PC-3 (cell line): ENCODE measurements at regions not wholly inside any gene's neighbourhood (a gene's known extent, or its start where the extent isn't known, plus 50 kb on each side); places are given as distances from the start of the nearest gene placed in this dataset.

Source experiments
- ATAC-seq: fragments of 200-7000 bp; cut with Tn5 transposase; 2 replicates; pipeline ENCODE4 v1.9.1; 2020; ENCODE audit warnings: mild to moderate bottlenecking, moderate library complexity
- BruUV-seq: library from RNA; stranded (reverse); fragments of 400-500 nt; replicated peaks from 2 replicates; lab custom pipeline; 2021; lab: Mats Ljungman, UMichigan
- CTCF ChIA-PET: fragments of 300-600 bp; sonication (Branson Sonifier 250); formaldehyde crosslinking; loops from one replicate; lab custom pipeline; 2022; ENCODE audit warnings: antibody characterized with exemption; lab: Charles Lee
- POLR2A ChIA-PET: fragments of 300-600 bp; sonication (Branson Sonifier 250); formaldehyde crosslinking; loops from one replicate; lab custom pipeline; 2022; ENCODE audit warnings: antibody characterized with exemption; ENCODE audit not compliant: unreplicated experiment; lab: Charles Lee
- DNase-seq: peaks from one replicate; pipeline ENCODE4 v3.0.0-alpha.2; 2015
- H2AFZ ChIP-seq: fragments of 300-600 bp; sonication (generic); 2 replicates; pipeline ENCODE4 v1.6.0; 2016; ENCODE audit warnings: antibody characterized with exemption, low read length
- H3F3A ChIP-seq: fragments of 300-600 bp; sonication (generic); one replicate; pipeline ENCODE4 v1.6.0; 2017; ENCODE audit warnings: antibody characterized with exemption, low read length, control low read depth, mild to moderate bottlenecking; ENCODE audit not compliant: unreplicated experiment
- H3K27ac ChIP-seq: fragments of 300-600 bp; sonication (generic); 2 replicates; pipeline ENCODE4 v1.5.1; 2016; ENCODE audit warnings: mild to moderate bottlenecking, low read length
- H3K27me3 ChIP-seq: fragments of 300-600 bp; sonication (generic); 2 replicates; pipeline ENCODE4 v1.6.1; 2016; ENCODE audit warnings: low read length, mixed read lengths
- H3K36me3 ChIP-seq: fragments of 300-600 bp; sonication (generic); 2 replicates; pipeline ENCODE4 v1.6.1; 2016; ENCODE audit warnings: low read depth, mixed run types, low read length, mixed read lengths
- H3K4me1 ChIP-seq: fragments of 300-600 bp; sonication (generic); 2 replicates; pipeline ENCODE4 v1.5.1; 2016; ENCODE audit warnings: low read length; ENCODE audit not compliant: insufficient read depth
- H3K4me2 ChIP-seq: fragments of 300-600 bp; sonication (generic); 2 replicates; pipeline ENCODE4 v1.6.0; 2016; ENCODE audit warnings: low read length
- H3K4me3 ChIP-seq: fragments of 300-600 bp; sonication (generic); 2 replicates; pipeline ENCODE4 v1.5.1; 2016; ENCODE audit warnings: mild to moderate bottlenecking, low read length, mixed read lengths
- H3K79me2 ChIP-seq: fragments of 300-600 bp; sonication (generic); 2 replicates; pipeline ENCODE4 v1.6.1; 2017; ENCODE audit warnings: low read length, mixed read lengths
- H3K9ac ChIP-seq: fragments of 300-600 bp; sonication (generic); 2 replicates; pipeline ENCODE4 v1.6.0; 2016; ENCODE audit warnings: mild to moderate bottlenecking, low read length
- H3K9me2 ChIP-seq: fragments of 300-600 bp; sonication (generic); replicated peaks from 2 replicates; pipeline ENCODE4 v1.6.1; 2016; ENCODE audit warnings: mixed run types, low read length, mixed read lengths
- H3K9me3 ChIP-seq: fragments of 300-600 bp; sonication (generic); 2 replicates; pipeline ENCODE4 v1.6.1; 2016; ENCODE audit warnings: low read length, mixed read lengths
- H4K20me1 ChIP-seq: fragments of 300-600 bp; sonication (generic); 2 replicates; pipeline ENCODE4 v1.6.1; 2016; ENCODE audit warnings: low read length, mixed read lengths
- EZH2 ChIP-seq: fragments of 300-600 bp; sonication (generic); IDR thresholded peaks from one replicate; pipeline ENCODE4 v1.6.1; 2017; ENCODE audit warnings: antibody characterized with exemption, mild to moderate bottlenecking, low read length; ENCODE audit not compliant: unreplicated experiment
- EZH2phosphoT487 ChIP-seq: fragments of 300-600 bp; sonication (generic); IDR thresholded peaks from 2 replicates; pipeline ENCODE4 v1.6.1; 2018; ENCODE audit warnings: mild to moderate bottlenecking, antibody characterized with exemption, low read length, borderline replicate concordance
- intact Hi-C: fragments of 100-400 bp; cut with micrococcal nuclease; formaldehyde crosslinking; loops from 2 replicates; pipeline ENCODE4 v1.9.0; 2023
- TF ChIP-seq, protein P1 (sequence below): fragments of 300-600 bp; sonication (generic); conservative IDR thresholded peaks from 2 replicates; pipeline ENCODE4 v1.5.1; 2017; ENCODE audit warnings: antibody characterized with exemption, low read depth, mild to moderate bottlenecking, low read length

DNA sequence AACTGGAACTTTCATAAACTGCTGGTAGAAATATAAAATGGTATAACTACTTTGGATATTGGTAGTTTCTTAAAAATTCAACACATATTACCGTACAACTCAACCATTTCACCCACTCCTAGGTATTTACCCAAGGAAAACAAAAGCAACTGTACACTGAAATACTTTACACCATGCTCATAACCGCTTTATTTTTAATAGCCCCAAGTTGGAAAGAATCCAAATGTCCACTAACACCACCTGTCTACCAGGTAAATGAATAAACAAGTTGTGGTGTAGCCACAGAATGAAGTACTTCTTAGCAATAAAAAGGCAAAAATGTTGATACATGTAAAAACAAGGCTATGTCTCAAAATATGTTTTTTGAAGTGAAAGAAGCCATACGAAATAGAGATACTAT is 215.9 kb upstream of the PEX5L start:
- Histone ChIP-seq H3K27me3 (no peaks in the 10 kb centered on the region), H4K20me1 (no peaks in the 10 kb centered on the region), H3F3A (peaks cover 4% of the 10 kb centered on the region), H3K4me1 (peaks cover 54% of the 10 kb centered on the region), H3K27ac (peak overlapping the region; percentile 62), H3K9me2 (no peaks in the 10 kb centered on the region), H3K36me3 (no peaks in the 10 kb centered on the region), H3K79me2 (no peaks in the 10 kb centered on the region), H2AFZ (no peak overlapping the region), H3K4me3 (no peak overlapping the region), H3K4me2 (peak overlapping the region; percentile 73), H3K9me3 (no peaks in the 10 kb centered on the region), H3K9ac (no peak overlapping the region)
- peak; percentile 68 for ATAC-seq
- CTCF ChIA-PET = no interaction called here
- TF ChIP-seq, protein P1, sequence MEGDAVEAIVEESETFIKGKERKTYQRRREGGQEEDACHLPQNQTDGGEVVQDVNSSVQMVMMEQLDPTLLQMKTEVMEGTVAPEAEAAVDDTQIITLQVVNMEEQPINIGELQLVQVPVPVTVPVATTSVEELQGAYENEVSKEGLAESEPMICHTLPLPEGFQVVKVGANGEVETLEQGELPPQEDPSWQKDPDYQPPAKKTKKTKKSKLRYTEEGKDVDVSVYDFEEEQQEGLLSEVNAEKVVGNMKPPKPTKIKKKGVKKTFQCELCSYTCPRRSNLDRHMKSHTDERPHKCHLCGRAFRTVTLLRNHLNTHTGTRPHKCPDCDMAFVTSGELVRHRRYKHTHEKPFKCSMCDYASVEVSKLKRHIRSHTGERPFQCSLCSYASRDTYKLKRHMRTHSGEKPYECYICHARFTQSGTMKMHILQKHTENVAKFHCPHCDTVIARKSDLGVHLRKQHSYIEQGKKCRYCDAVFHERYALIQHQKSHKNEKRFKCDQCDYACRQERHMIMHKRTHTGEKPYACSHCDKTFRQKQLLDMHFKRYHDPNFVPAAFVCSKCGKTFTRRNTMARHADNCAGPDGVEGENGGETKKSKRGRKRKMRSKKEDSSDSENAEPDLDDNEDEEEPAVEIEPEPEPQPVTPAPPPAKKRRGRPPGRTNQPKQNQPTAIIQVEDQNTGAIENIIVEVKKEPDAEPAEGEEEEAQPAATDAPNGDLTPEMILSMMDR = no peak
- TF ChIP-seq EZH2 = no peak
- TF ChIP-seq EZH2phosphoT487 = no peak
- peak; percentile 96 for DNase-seq
- intact Hi-C loops = loop anchor here (2.0 to 10.0 kb wide), 4 partner anchors 156 to 438 kb away; no protein-coding TSS in a partner anchor
- POLR2A ChIA-PET = no interaction called here
- no TSS peak for BruUV-seq

DNA sequence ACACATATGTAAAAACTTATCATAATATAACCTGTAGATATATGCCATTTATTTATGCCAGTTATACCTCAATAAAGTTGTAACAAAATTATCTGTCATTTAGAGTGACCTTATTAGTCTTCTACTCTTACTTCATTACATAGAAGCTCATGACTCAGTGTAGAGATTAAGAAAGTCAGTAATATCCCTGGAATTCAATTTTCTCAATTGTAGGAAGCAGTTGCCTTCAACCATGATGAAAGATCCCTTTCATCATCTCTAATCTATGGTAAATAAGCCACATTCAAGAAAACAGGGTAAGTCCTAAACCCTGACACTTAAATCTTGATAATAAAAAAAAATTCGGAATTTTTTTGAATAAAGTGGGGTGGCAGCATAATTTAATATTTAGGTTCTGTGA is 216.5 kb upstream of the PEX5L start:
- TF ChIP-seq EZH2phosphoT487 (no peak), EZH2 (no peak)
- TF ChIP-seq, protein P1 = no peak
- ChIA-PET POLR2A (no interaction called here), CTCF (no interaction called here)
- Histone ChIP-seq H2AFZ (no peak overlapping the region), H3K27me3 (no peaks in the 10 kb centered on the region), H3F3A (peaks cover 4% of the 10 kb centered on the region), H3K36me3 (no peaks in the 10 kb centered on the region), H3K27ac (peak overlapping the region; percentile 32), H3K9ac (no peak overlapping the region), H3K79me2 (no peaks in the 10 kb centered on the region), H3K4me1 (peaks cover 54% of the 10 kb centered on the region), H3K9me3 (no peaks in the 10 kb centered on the region), H3K4me3 (no peak overlapping the region), H4K20me1 (no peaks in the 10 kb centered on the region), H3K9me2 (no peaks in the 10 kb centered on the region), H3K4me2 (peak overlapping the region; percentile 73)
- no peak for ATAC-seq
- intact Hi-C loops = loop anchor here (2.0 to 10.0 kb wide), 4 partner anchors 156 to 438 kb away; no protein-coding TSS in a partner anchor
- no TSS peak for BruUV-seq
- peak; percentile 45 for DNase-seq

DNA sequence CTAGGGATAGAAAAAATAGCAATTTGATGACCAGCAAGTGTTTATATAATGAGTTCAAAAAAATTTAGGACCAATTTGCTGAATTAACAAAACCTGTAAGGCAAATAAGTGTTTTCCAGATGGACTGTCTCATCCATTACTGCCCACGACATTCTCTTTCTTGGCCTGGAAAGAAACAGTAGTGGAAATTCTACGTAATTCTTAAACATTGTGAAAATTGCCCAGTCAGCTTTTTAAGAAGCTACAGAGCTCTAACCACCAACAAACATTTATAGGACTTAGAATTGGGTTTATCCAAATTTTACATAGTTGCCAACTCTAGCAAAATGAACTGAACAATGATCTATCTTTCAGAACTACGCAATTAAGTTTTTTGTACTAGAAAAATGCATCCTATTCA is 227.7 kb upstream of the PEX5L start:
- ChIA-PET CTCF (no interaction called here), POLR2A (no interaction called here)
- H4K20me1 ChIP-seq = no peaks in the 10 kb centered on the region
- peaks cover 15% of the 10 kb centered on the region; the same call in 1 of the 2 replicates for H3K9me3 ChIP-seq
- no peak overlapping the region for H3K27ac ChIP-seq
- no peaks in the 10 kb centered on the region for H3F3A ChIP-seq
- no peaks in the 10 kb centered on the region; the same call in 1 of the 2 replicates for H3K9me2 ChIP-seq
- no peak for TF ChIP-seq EZH2phosphoT487
- TF ChIP-seq EZH2 = no peak
- ATAC-seq = no peak
- H3K4me1 ChIP-seq = no peaks in the 10 kb centered on the region
- no TSS peak for BruUV-seq
- no peak overlapping the region; the same call in 1 of the 2 replicates for H2AFZ ChIP-seq
- H3K9ac ChIP-seq = no peak overlapping the region
- 0 out of 2 replicates have a peak, but pooled peaks cover 7% of the 10 kb centered on the region for H3K36me3 ChIP-seq
- H3K27me3 ChIP-seq = no peaks in the 10 kb centered on the region
- no peak overlapping the region for H3K4me3 ChIP-seq
- H3K79me2 ChIP-seq = no peaks in the 10 kb centered on the region
- no peak overlapping the region for H3K4me2 ChIP-seq
- DNase-seq = no peak
- intact Hi-C loops = no loop called here
